ENCODE measurements at regions not wholly inside any gene's neighbourhood (a gene's known extent, or its start where the extent isn't known, plus 50 kb on each side); places are given as distances from the start of the nearest gene placed in this dataset.

- DNase-seq = no peak
- no peak overlapping the region for H3K4me3 ChIP-seq
- intact Hi-C loops (cut with DNase I; ENCODE audit: low total_unique reads) = no loop called here
- H3K27ac ChIP-seq = no peak overlapping the region
- H3K9me3 ChIP-seq = no peaks in the 10 kb centered on the region
- no peaks in the 10 kb centered on the region for H3K4me1 ChIP-seq
- TF ChIP-seq POLR2A (IDR thresholded peaks at IDR 0.05) = no peak
- TF ChIP-seq CTCF (IDR thresholded peaks at IDR 0.05) = no peak
- H3K36me3 ChIP-seq = no peaks in the 10 kb centered on the region
- H3K27me3 ChIP-seq = peaks cover 0 to 7% of the 10 kb centered on the region in 2 donors
Measured at GRCh38 chr12:111207761-111208160, 161.1 kb downstream of the PHETA1 start.

- no peak for TF ChIP-seq POLR2A (IDR thresholded peaks at IDR 0.05)
- TF ChIP-seq CTCF (IDR thresholded peaks at IDR 0.05) = no peak
- Histone ChIP-seq H3K36me3 (no peaks in the 10 kb centered on the region), H3K4me3 (no peak overlapping the region), H3K9me3 (no peaks in the 10 kb centered on the region), H3K4me1 (no peaks in the 10 kb centered on the region), H3K27ac (no peak overlapping the region), H3K27me3 (peaks cover 0 to 6% of the 10 kb centered on the region in 2 donors)
- DNase-seq = no peak
- intact Hi-C loops (cut with DNase I; ENCODE audit: low total_unique reads) = no loop called here
Measured at GRCh38 chr12:111204788-111205241, 164.1 kb downstream of the PHETA1 start.

- no peaks in the 10 kb centered on the region for H3K36me3 ChIP-seq
- H3K4me3 ChIP-seq = no peak overlapping the region
- no peaks in the 10 kb centered on the region for H3K9me3 ChIP-seq
- intact Hi-C loops (cut with DNase I; ENCODE audit: low total_unique reads) = no loop called here
- DNase-seq = no peak
- H3K27me3 ChIP-seq = peaks cover 0 to 6% of the 10 kb centered on the region in 2 donors
- no peak overlapping the region for H3K27ac ChIP-seq
- H3K4me1 ChIP-seq = no peaks in the 10 kb centered on the region
- no peak for TF ChIP-seq POLR2A (IDR thresholded peaks at IDR 0.05)
- no peak for TF ChIP-seq CTCF (IDR thresholded peaks at IDR 0.05)
Measured at GRCh38 chr12:111203969-111204368, 164.9 kb downstream of the PHETA1 start.

GRCh38 chr12:111203446-111203845 lies 165.4 kb downstream of the PHETA1 start:
- intact Hi-C loops (cut with DNase I; ENCODE audit: low total_unique reads) = no loop called here
- H3K9me3 ChIP-seq = no peaks in the 10 kb centered on the region
- H3K36me3 ChIP-seq = no peaks in the 10 kb centered on the region
- no peak overlapping the region for H3K4me3 ChIP-seq
- no peak overlapping the region for H3K27ac ChIP-seq
- TF ChIP-seq CTCF (IDR thresholded peaks at IDR 0.05) = no peak
- no peak for TF ChIP-seq POLR2A (IDR thresholded peaks at IDR 0.05)
- DNase-seq = no peak
- H3K4me1 ChIP-seq = no peaks in the 10 kb centered on the region
- H3K27me3 ChIP-seq = peaks cover 0 to 6% of the 10 kb centered on the region in 2 donors

- DNase-seq = no peak
- H3K27me3 ChIP-seq = peaks cover 0 to 6% of the 10 kb centered on the region in 2 donors
- H3K9me3 ChIP-seq = no peaks in the 10 kb centered on the region
- TF ChIP-seq POLR2A (IDR thresholded peaks at IDR 0.05) (no peak), CTCF (IDR thresholded peaks at IDR 0.05) (no peak)
- H3K27ac ChIP-seq = no peak overlapping the region
- intact Hi-C loops (cut with DNase I; ENCODE audit: low total_unique reads) = no loop called here
- H3K36me3 ChIP-seq = no peaks in the 10 kb centered on the region
- no peak overlapping the region for H3K4me3 ChIP-seq
- no peaks in the 10 kb centered on the region for H3K4me1 ChIP-seq
Measured at GRCh38 chr12:111202237-111202915, 166.5 kb downstream of the PHETA1 start.

Data from uterus (tissue), 3 donors.